ENCODE measurements at regions not wholly inside any gene's neighbourhood (a gene's known extent, or its start where the extent isn't known, plus 50 kb on each side); places are given as distances from the start of the nearest gene placed in this dataset.
A peak's percentile ranks its signal among the peaks of the same experiment; 100 is the strongest.
"Not testable (repeated sequence)": the region's sequence is repeated elsewhere in the genome, so short reads cannot be mapped to it uniquely, and the experiment has no call there.

DNA sequence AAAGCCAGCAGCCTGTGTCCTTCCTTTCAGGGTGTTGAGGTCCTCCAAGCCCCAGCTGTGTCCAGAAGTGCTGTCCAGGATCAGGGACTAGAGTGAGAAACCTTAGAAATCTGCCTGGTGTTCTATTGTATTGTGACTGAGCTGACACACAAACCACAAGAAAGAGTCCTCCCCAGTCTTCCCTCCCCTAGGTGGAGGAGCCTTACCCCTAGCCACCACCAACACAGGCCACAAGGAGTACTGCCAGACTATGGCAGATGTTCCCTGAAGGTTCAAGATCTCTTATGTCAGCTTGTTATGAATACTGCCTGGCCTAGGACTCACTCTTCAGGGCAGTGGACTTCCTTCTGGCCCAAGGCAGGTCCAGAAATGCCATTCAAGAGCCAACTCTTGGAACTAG, 514.1 kb upstream of the PITX2 start:
- Histone ChIP-seq H3K36me3 (ENCODE audit: insufficient read depth, low read length) (no peaks in the 10 kb centered on the region), H3K9ac (ENCODE audit: low read depth, low read length) (no peak overlapping the region), H3K27ac (ENCODE audit: low read depth, low read length) (no peak overlapping the region), H3K4me1 (ENCODE audit: insufficient read depth, low read length) (no peaks in the 10 kb centered on the region), H3K9me3 (ENCODE audit: insufficient read depth, low read depth, low read length) (no peaks in the 10 kb centered on the region), H3K27me3 (ENCODE audit: insufficient read depth, low read length) (no peaks in the 10 kb centered on the region), H3K4me3 (ENCODE audit: low read length) (no peak overlapping the region)

DNA sequence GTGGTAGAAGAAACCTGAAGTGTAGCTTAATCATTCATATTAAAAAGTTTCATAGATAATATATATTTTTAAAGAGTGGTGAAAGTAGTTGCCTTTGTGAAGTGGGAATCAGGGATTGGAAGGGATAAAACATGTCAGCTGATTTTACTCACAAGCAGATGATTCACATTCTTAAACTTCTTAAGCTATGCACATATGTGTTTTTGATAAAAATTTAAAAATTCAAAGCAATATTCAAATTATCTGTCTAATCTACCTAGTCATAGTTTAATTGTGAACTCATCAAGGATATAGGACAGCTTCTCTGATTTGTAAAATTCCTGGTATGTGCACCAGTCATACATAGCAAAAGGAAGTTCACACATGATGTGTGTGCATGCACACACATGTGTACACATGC, 520.6 kb upstream of the PITX2 start:
- H3K9ac ChIP-seq (ENCODE audit: low read depth, low read length) = no peak overlapping the region
- H3K27ac ChIP-seq (ENCODE audit: low read depth, low read length) = no peak overlapping the region
- no peaks in the 10 kb centered on the region for H3K36me3 ChIP-seq (ENCODE audit: insufficient read depth, low read length)
- no peak overlapping the region for H3K4me3 ChIP-seq (ENCODE audit: low read length)
- no peaks in the 10 kb centered on the region for H3K27me3 ChIP-seq (ENCODE audit: insufficient read depth, low read length)
- H3K4me1 ChIP-seq (ENCODE audit: insufficient read depth, low read length) = no peaks in the 10 kb centered on the region
- H3K9me3 ChIP-seq (ENCODE audit: insufficient read depth, low read depth, low read length) = no peaks in the 10 kb centered on the region

DNA sequence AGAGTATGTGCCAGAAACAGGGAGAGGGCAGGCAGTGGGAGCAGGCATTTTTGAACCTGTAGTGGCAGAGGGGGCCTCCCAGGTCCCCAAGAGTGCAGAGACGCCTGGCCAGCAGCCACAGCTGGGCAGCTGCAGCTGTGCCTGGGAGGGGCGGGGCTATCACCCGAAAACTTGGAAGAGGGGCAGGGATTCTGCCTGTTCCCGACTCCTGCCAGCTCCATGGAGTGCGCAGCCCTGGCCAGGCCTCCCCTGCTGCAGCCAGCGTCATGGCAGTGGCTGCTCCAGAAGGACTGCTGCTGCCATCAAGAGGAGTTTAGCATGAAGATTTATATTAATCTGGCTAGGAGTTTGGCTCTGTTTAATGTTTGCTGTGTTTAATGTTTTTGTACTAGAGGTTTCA, 532.1 kb upstream of the PITX2 start:
- Histone ChIP-seq H3K36me3 (ENCODE audit: insufficient read depth, low read length) (no peaks in the 10 kb centered on the region), H3K4me1 (ENCODE audit: insufficient read depth, low read length) (no peaks in the 10 kb centered on the region), H3K27ac (ENCODE audit: low read depth, low read length) (no peak overlapping the region), H3K9me3 (ENCODE audit: insufficient read depth, low read depth, low read length) (peaks cover 23% of the 10 kb centered on the region), H3K4me3 (ENCODE audit: low read length) (no peak overlapping the region), H3K9ac (ENCODE audit: low read depth, low read length) (no peak overlapping the region), H3K27me3 (ENCODE audit: insufficient read depth, low read length) (no peaks in the 10 kb centered on the region)
- 91% methylated on average over 6 of the region's 6 CpGs for WGBS

DNA sequence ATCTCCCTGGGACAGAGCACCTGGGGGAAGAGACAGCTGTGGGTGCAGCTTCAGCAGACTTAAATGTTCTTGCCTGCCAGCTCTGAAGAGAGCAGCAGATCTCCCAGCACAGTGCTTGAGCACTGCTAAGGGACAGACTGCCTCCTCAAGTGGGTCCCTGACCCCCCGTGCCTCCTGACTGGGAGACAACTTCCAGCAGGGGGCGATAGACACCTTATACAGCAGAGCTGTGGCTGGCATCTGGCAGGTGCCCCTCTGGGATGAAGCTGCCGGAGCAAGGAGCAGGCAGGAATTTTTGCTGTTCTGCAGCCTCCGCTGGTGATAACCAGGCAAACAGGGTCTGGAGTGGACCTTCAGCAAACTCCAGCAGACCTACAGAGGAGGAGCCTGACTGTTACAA, 541.7 kb upstream of the PITX2 start:
- H3K9me3 ChIP-seq (ENCODE audit: insufficient read depth, low read depth, low read length); H3K4me3 ChIP-seq (ENCODE audit: low read length); H3K36me3 ChIP-seq (ENCODE audit: insufficient read depth, low read length); H3K9ac ChIP-seq (ENCODE audit: low read depth, low read length); H3K27me3 ChIP-seq (ENCODE audit: insufficient read depth, low read length); H3K27ac ChIP-seq (ENCODE audit: low read depth, low read length); H3K4me1 ChIP-seq (ENCODE audit: insufficient read depth, low read length): not testable (repeated sequence)
- 60% methylated on average over 4 of the region's 4 CpGs for WGBS

DNA sequence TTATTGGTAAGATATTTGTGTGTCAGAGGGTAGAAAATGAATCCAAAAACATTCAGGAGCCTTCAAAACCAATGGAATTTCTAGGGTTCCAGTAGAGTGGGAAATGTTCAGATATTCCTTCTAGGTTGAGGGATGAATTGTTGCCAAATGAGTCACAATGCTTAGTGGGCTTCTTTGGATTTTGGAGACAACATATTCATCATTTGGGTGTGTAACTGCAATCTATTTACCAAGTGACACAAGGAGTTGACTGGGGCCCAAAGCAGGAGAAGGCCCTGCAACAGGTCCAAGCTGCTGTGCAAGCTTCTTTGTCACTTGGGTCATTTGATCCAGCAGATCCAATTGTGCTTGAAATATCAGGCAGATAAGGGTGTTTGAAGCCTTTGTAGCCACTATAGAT, 551.5 kb upstream of the PITX2 start:
- Histone ChIP-seq H3K4me1 (ENCODE audit: insufficient read depth, low read length) (no peaks in the 10 kb centered on the region), H3K4me3 (ENCODE audit: low read length) (no peak overlapping the region), H3K27ac (ENCODE audit: low read depth, low read length) (no peak overlapping the region), H3K9me3 (ENCODE audit: insufficient read depth, low read depth, low read length) (no peaks in the 10 kb centered on the region), H3K36me3 (ENCODE audit: insufficient read depth, low read length) (no peaks in the 10 kb centered on the region), H3K27me3 (ENCODE audit: insufficient read depth, low read length) (no peaks in the 10 kb centered on the region), H3K9ac (ENCODE audit: low read depth, low read length) (no peak overlapping the region)

DNA sequence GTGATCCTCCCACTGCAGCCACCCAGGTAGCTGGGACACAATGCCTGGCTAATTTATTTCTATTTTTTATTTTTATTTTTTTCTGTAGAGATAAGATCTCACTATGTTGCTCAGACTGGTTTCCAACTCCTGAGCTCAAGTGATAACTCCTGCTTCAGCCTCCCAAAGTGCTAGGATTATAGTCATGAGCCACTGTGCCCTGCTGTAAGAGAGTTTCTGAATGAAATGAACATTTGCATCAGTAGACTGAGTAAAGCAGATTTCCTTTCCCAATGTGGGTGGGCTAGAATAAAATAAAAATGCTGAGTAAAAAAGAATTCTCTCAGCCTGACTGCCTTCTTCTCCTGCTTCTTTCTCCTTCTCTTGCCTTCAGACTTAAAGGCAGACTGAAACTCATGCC, 555.4 kb upstream of the PITX2 start:
- Histone ChIP-seq H3K36me3 (ENCODE audit: insufficient read depth, low read length) (no peaks in the 10 kb centered on the region), H3K27ac (ENCODE audit: low read depth, low read length) (no peak overlapping the region), H3K9ac (ENCODE audit: low read depth, low read length) (no peak overlapping the region), H3K4me1 (ENCODE audit: insufficient read depth, low read length) (no peaks in the 10 kb centered on the region), H3K9me3 (ENCODE audit: insufficient read depth, low read depth, low read length) (peaks cover 13% of the 10 kb centered on the region), H3K4me3 (ENCODE audit: low read length) (no peak overlapping the region), H3K27me3 (ENCODE audit: insufficient read depth, low read length) (no peaks in the 10 kb centered on the region)

DNA sequence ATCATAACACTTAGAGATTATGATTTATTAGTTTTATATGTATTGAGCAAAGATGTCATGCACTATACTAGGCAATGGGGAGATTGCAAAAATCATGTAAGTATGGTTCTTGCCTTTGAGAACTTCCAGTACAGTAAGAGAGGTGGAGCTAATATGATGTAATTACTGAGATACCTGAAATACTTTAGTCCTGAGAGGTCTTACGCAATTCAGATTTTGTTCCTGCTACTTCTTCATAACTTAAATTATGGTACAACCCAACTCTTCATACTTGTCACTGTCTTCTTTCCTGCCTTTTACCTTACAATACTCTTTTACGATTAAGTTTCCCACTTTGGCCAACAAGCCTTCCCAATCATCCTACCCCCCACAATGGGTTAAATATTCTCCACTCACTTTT, 564.2 kb upstream of the PITX2 start:
- no peak overlapping the region for H3K9ac ChIP-seq (ENCODE audit: low read depth, low read length)
- H3K4me3 ChIP-seq (ENCODE audit: low read length) = no peak overlapping the region
- no peaks in the 10 kb centered on the region for H3K36me3 ChIP-seq (ENCODE audit: insufficient read depth, low read length)
- no peaks in the 10 kb centered on the region for H3K4me1 ChIP-seq (ENCODE audit: insufficient read depth, low read length)
- H3K27me3 ChIP-seq (ENCODE audit: insufficient read depth, low read length) = no peaks in the 10 kb centered on the region
- no peak overlapping the region for H3K27ac ChIP-seq (ENCODE audit: low read depth, low read length)
- WGBS = 97% methylated on average over 2 of the region's 2 CpGs
- peaks cover 14% of the 10 kb centered on the region for H3K9me3 ChIP-seq (ENCODE audit: insufficient read depth, low read depth, low read length)

DNA sequence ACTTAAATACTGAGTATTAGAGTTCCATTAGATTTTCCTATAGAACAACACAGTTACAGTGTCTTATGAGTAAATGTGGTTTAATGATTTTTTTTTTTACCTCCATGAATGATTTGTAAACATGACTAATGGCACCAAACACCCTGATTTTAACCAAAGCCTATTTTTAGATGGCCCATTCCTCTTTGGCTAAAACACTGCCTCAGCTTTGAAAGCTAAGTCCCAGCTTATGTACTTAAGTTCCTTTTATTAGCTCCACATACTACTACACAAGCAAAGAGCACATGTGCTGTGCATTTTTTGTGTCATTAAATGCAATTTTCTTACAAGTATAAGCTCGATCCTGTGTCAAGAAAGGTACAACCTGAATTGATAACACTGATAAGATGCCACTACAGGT, 575.6 kb upstream of the PITX2 start:
- Histone ChIP-seq H3K9ac (ENCODE audit: low read depth, low read length) (no peak overlapping the region), H3K27me3 (ENCODE audit: insufficient read depth, low read length) (no peaks in the 10 kb centered on the region), H3K9me3 (ENCODE audit: insufficient read depth, low read depth, low read length) (no peaks in the 10 kb centered on the region), H3K27ac (ENCODE audit: low read depth, low read length) (no peak overlapping the region), H3K4me1 (ENCODE audit: insufficient read depth, low read length) (no peaks in the 10 kb centered on the region), H3K4me3 (ENCODE audit: low read length) (no peak overlapping the region), H3K36me3 (ENCODE audit: insufficient read depth, low read length) (no peaks in the 10 kb centered on the region)
- 83% methylated on average over 1 of the region's 1 CpG for WGBS

DNA sequence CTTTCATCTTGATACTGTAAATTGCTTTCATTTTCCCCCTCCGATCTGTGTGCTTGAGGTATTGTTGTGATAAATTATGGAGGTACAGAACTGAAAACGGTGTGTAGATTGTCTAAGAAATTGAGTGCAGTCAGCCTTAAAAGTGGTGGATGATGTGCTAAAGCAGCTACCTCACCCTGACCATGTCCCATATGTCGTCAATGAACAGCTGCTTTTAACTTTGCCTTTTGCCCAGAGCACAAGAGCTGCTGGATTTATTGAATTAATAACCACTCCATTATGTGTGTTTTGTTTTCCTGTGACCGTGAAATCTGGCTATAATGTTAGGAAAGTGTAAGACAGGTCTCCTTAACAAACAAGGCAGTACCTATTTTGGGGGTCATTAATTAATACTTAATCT, 581.9 kb upstream of the PITX2 start:
- H3K4me3 ChIP-seq (ENCODE audit: low read length) = no peak overlapping the region
- H3K4me1 ChIP-seq (ENCODE audit: insufficient read depth, low read length) = peaks cover 21% of the 10 kb centered on the region
- WGBS = 89% methylated on average over 3 of the region's 4 CpGs

DNA sequence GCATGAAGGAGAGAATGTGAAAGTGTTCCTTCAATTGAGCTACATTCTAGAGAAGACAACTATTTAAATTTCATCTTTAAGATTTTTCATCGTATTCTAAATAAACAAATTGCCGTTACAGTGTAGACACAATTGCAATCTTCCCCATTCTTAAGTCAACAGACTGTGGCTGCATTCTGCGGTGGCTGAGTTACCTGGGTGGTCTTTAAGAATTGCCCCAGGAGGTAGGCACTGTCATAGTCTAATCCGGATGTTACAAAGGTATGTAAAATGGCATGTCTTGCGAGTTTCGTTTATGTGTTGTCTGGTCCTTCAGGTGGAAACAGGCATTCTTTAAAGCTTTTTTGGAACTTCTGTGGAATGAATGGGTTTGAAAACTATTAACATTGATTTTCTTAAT, 586.1 kb upstream of the PITX2 start:
- no peak overlapping the region for H3K9ac ChIP-seq (ENCODE audit: low read depth, low read length)
- WGBS = 29% methylated on average over 6 of the region's 6 CpGs
- no peak overlapping the region for H3K27ac ChIP-seq (ENCODE audit: low read depth, low read length)
- H3K9me3 ChIP-seq (ENCODE audit: insufficient read depth, low read depth, low read length) = no peaks in the 10 kb centered on the region
- no peaks in the 10 kb centered on the region for H3K36me3 ChIP-seq (ENCODE audit: insufficient read depth, low read length)
- H3K27me3 ChIP-seq (ENCODE audit: insufficient read depth, low read length) = no peaks in the 10 kb centered on the region
- H3K4me3 ChIP-seq (ENCODE audit: low read length) = no peak overlapping the region
- H3K4me1 ChIP-seq (ENCODE audit: insufficient read depth, low read length) = peaks cover 32% of the 10 kb centered on the region

More for the DNA sequence above, 581.9 kb upstream of the PITX2 start:
- no peaks in the 10 kb centered on the region for H3K27me3 ChIP-seq (ENCODE audit: insufficient read depth, low read length)
- H3K36me3 ChIP-seq (ENCODE audit: insufficient read depth, low read length) = no peaks in the 10 kb centered on the region
- H3K27ac ChIP-seq (ENCODE audit: low read depth, low read length) = no peak overlapping the region
- no peak overlapping the region for H3K9ac ChIP-seq (ENCODE audit: low read depth, low read length)
- H3K9me3 ChIP-seq (ENCODE audit: insufficient read depth, low read depth, low read length) = no peaks in the 10 kb centered on the region

DNA sequence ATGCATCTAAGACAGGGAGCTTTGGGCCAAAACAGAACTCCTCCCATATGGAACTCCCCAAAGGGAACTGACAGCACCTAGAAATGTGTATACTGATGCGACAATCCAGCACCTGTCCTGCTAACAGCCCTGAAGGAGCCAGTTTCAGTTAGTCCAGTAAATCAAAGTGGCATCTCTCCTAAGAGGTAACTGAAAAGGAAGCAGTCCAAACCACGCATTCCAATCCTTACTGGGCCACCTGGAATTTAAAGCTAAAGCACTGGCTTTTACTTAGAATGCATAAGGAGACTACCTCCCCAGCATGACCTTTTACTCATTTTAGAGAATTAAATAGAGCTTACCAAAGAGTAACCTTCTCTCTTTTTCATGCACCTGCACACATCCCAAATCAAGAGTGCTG, 586.8 kb upstream of the PITX2 start:
- WGBS = 63% methylated on average over 2 of the region's 2 CpGs
- Histone ChIP-seq H3K36me3 (ENCODE audit: insufficient read depth, low read length) (no peaks in the 10 kb centered on the region), H3K4me1 (ENCODE audit: insufficient read depth, low read length) (peaks cover 32% of the 10 kb centered on the region), H3K9me3 (ENCODE audit: insufficient read depth, low read depth, low read length) (no peaks in the 10 kb centered on the region), H3K27ac (ENCODE audit: low read depth, low read length) (peak overlapping the region; percentile 16; the same call in 1 of the 2 replicates), H3K27me3 (ENCODE audit: insufficient read depth, low read length) (no peaks in the 10 kb centered on the region), H3K9ac (ENCODE audit: low read depth, low read length) (no peak overlapping the region), H3K4me3 (ENCODE audit: low read length) (no peak overlapping the region)

DNA sequence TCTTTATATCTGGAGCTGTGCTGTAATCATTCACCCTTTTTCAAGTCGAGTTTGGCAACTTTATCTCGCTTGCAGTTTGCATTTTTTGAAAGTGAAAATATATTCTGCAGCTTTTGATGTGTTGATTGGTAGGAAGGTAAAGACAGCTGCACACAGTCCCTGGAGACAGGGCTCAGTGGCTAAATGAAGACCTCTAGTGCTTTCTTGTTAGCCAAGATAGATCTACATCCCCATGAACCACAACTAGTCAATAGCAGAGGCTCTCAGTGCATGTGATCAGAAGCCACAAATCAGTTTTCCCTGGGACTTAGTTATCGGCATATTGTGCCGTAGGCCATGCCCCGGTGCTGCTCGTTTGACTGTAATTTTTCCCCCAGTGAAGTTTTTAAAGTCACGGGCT, 587.7 kb upstream of the PITX2 start:
- WGBS = 93% methylated on average over 7 of the region's 7 CpGs
- Histone ChIP-seq H3K27ac (ENCODE audit: low read depth, low read length) (no peak overlapping the region), H3K4me3 (ENCODE audit: low read length) (no peak overlapping the region), H3K36me3 (ENCODE audit: insufficient read depth, low read length) (no peaks in the 10 kb centered on the region), H3K4me1 (ENCODE audit: insufficient read depth, low read length) (peaks cover 32% of the 10 kb centered on the region), H3K9ac (ENCODE audit: low read depth, low read length) (no peak overlapping the region), H3K9me3 (ENCODE audit: insufficient read depth, low read depth, low read length) (no peaks in the 10 kb centered on the region), H3K27me3 (ENCODE audit: insufficient read depth, low read length) (no peaks in the 10 kb centered on the region)
